HG03342 (cell line): ENCODE measurements at regions not wholly inside any gene's neighbourhood (a gene's known extent, or its start where the extent isn't known, plus 50 kb on each side); places are given as distances from the start of the nearest gene placed in this dataset.

Source experiments
- ATAC-seq: cut with Tn5 transposase; IDR thresholded peaks from one replicate; pipeline ENCODE4 v1.9.1; 2021; ENCODE audit warnings: mild to moderate bottlenecking, moderate library complexity; ENCODE audit not compliant: unreplicated experiment

DNA sequence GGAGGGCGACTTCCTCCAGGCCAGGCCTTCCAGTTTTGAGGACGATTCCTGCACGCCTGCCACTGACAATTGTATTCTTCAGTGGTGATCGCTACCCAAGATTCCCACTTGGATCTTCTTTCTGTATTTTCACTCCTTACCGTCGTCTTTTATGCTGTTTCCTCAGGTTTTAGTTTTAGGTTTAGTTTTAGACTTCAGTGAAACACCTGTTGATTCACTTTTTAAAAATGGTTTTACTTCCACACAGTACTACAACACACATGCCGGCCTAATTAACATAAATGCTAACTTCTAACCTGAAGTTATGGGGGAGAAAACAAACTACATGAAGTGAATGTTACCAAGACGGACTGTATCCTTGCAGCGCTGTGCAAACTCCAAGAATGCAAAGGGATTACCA, 530.6 kb upstream of the MGMT start:
- no peak for ATAC-seq

- no peak for ATAC-seq
These were observed 528.5 kb upstream of the MGMT start for GRCh38 chr10:128938558-128938957.

DNA sequence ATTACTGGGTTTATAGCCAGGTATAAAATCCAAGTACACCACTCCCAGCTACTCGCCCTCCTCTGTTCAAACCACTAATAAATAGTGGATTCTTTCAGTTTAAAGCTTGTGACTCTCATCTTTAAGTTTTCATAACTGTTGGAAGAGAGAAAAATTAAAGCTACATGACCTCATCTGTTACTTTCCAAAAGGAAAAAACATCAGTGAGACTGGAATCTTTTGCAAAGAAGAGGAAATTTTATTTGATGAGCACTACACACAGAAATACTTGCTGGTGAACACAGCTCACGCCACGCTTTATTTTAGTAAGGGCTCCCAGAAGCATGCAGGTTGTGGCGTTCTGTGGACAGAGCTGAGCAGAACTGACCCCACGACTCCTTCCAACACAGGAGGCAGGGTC, 527.0 kb upstream of the MGMT start:
- no peak for ATAC-seq

DNA sequence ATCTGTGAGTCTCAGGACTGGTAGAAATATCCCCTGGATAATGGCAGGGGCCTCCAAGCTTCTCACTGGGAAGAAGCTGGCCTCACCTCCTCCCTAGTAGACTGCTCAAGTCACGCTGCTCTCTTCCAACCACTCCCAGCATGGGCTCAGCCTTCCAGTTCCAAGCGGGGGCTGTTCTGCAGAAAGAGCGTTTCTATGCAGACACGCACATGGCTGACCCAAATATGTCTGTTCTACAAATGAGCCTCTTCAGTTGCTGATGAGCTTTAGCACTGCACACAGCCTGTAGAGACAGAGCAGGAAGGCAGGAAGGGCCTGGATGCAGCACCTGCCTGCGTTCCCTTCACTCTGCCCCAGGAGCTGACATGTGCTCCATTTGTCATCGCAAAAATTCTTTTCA, 523.9 kb upstream of the MGMT start:
- no peak for ATAC-seq

DNA sequence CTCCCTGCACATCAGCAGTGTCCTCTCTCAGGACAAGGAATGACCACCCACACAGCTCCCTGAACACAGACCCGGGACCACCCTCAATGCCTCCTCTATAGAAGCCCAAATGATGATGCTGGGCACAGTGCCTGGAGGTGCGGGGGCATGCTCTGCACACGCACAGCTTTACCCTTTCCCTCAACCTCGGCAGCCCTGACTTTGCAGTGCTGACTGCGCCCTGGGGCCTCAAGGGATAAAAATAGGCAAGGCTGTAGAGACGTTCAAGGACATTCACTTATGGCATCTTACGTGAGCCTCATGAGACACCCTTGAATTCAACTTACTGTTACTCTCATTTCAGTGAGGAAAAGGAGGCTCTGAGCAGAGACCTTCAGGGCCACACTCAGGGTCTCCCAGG, 521.6 kb upstream of the MGMT start:
- ATAC-seq = no peak

GRCh38 chr10:128950159-128950915, 516.7 kb upstream of the MGMT start:
- no peak for ATAC-seq

DNA sequence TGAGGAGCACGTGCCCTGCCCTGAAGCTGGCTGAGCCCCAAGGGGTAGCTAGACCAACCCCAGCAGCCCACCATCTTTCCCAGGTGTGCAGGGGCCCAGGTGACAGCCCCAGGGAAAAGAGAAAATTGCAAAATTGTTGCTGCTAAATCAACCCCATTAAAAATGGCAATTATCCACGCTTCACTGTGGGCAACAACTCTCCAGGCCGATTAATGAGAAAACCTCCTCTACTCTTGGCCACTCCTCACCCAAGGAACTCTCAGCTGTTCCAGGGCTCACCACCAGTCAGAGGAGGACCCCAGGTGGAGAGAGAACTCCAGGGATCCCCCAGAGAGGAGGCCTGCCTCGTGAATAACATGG, 516.1 kb upstream of the MGMT start:
- no peak for ATAC-seq

DNA sequence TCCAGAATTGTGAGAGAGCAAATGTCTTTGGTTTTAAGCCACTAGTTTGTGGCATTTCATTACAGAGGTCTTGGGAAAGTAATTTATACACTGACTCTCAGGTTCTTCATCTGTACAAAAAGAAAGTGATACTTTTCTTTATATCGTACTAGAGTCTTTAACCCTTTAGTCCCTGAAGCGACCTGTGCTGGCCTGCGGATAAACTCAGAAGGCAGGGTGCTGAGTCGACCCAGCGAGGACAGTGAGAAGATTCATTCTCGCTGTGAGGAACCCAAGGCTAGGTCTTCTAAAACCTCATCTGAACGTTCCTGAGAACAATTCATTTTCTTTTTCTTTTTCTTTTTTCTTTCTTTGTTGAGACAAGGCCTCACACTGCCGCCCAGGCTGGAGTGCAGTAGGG, 514.2 kb upstream of the MGMT start:
- ATAC-seq = no peak

DNA sequence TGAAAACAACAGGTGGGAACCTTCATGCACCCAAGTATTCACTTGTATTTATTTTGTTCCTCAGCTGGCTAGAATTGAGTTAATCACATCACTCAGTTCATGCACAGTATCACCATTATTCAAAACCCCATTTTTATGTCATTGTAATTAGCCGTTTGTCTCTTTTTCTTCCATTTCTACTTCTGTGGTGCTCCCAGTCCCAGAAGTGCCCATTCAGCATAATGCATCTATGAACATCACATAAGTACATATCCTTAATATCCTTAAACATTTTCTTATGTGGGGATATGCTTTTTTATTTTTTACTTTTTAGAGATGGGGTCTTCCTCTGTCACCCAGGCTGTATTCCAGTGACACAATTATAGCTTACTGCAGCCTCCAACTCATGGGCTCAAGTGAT, 510.9 kb upstream of the MGMT start:
- no peak for ATAC-seq

DNA sequence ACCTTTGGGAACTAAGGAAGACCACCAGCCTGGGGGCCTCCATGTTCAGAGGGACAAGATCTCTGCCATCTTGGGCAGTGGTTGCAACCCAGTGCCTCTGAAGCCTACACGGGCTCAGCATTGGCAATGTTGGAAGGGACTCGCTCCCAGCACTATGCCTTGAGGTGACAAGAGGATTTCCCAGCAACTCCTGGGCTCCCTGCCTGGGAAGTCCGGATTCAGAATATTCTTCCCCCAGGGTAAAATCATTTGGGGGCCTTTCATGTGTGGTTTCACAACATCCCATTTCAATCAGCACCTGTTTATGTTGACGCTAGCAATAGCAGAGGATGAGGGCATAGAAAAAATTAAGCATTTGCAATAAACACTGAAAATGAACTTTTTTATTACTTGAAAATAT, 509.8 kb upstream of the MGMT start:
- ATAC-seq = no peak

- ATAC-seq = no peak
These were observed 508.0 kb upstream of the MGMT start for GRCh38 chr10:128958834-128959690.

DNA sequence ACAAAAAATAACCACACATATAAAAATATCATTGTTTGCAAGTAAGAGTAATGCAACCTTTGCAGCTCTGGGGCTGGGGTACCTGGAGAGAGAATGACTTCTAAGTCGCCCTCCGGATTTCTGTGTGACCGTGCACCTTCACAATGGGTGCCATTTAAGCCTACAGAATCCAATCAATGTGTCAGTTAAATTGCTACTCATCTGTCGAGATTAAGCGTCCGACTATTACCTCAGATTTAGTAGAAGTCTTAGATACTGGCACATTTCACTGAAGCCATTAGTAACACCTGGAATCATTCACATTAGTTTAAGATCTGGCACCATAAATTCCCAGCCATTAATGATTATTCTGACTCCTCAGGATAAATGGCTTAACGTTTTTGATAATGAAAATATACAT, 507.3 kb upstream of the MGMT start:
- ATAC-seq = no peak

DNA sequence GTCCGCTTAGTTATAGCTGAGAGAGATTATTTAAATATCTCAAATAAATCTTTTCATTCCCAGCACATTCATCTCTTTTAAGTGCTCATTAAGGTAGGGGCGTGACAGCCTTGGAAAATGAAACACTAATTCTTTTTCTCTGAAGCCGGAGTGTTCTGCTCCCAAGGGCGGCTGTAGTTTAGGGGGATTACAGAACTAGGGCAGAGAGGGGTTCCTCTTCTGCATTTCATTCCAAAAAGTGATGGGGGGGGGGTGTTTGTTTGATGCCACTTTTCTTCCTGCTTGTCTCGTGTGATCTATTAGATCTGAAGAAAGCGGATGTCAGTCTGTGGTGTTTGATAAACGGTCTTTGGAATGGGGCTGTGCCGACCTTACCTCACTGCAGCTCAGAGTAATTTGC, 506.5 kb upstream of the MGMT start:
- no peak for ATAC-seq

DNA sequence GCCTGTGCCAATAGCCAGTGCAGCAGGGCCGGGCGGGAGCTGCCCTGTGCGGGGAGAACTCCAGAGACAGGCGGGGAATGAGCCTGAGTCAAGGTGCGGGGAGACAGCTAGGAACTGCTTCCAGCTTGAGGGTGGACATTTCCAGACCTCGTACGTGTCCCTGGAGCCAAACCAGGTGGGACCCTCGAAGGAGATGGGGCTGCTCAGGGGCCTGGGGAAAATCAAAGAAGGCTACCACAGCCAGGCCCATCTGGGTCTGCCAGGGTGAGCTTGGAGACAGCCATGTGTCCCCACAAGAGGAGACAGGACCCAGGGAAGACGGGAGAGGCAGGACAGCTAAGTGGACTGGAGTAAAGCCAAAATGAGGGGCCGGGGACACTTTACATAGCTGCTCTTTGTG, 504.9 kb upstream of the MGMT start:
- no peak for ATAC-seq

DNA sequence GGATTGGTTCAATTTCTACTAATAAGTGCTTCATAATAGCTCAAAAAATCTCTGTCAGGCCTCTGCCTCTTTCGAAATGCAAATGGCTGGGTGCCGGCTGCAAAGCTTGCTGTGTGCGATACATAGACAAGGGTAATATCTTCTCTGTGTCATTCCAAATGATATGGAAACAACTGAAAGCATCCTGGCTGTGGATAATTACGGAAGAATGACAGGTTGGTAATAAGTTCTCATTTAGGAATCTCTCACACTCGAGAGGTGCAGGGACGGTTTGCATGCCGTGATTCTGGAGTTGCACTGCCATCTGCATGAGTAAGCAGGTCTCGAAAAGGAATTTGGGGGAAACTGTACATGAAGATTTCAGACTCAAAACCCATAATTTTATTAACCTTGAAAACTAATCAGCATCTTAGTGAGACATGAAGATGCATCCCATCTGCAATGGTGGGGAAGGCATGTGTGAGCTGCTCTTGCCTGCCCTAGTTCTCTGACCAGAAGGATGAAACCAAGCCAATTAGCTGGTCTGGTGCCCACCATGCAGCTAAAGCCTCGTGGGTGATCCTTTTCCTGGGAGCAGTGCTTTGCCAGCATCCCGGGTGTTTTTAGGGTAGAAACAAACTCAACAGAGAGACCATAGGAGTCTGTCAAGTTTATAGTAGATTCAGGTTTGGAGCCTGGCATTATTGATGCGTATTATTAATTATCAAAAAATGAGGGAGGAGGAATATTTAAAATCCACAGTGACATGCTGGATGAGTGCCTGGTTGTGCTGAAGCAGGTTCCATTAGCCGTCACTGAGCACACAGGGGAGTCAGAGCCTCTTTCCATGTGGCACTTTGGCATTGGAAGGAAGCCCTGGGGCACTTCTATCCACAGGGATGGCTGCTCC, 503.6 kb upstream of the MGMT start:
- no peak for ATAC-seq

- no peak for ATAC-seq
These were observed 503.0 kb upstream of the MGMT start for GRCh38 chr10:128964100-128964403.

- ATAC-seq = no peak
These were observed 498.9 kb upstream of the MGMT start for GRCh38 chr10:128967980-128968756.

- no peak for ATAC-seq
These were observed 497.5 kb upstream of the MGMT start for GRCh38 chr10:128969551-128969950.

DNA sequence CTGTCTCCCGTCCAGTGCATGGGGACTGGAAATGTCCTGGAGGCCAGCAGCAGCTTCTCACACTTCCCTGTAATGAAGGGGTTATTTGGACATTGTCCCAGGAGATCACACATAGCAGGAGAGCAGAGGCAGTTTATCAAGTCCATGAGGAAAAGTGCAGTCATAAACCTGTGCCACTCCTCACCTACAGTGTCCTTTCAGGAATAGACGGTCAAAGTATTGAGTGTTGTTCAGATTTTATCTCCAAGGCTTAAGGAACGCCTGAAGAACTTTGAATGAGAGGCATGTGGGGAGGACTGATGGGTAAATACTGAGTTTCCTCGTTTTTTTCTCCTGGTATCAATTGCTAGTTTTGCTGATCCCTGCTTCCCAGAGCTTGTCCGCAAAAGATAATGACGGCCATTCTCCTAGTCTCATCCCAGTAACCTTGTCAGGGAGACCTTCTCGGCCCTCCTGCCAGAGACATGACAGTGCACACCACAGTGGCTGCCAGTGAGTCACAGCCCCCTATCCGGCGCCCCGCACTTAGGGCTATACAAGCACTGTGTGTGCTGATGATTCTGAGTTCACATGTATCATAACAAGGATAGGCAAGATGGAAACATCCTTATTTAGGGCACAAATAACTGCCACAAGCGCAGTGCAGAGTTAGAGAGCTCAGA, 495.5 kb upstream of the MGMT start:
- no peak for ATAC-seq

GRCh38 chr10:128972036-128972405, 495.0 kb upstream of the MGMT start:
- ATAC-seq = no peak
